T-helper 1 cell treated with Interleukin-12 subunit alpha and Interleukin-12 subunit beta and Interleukin-4 antibody, amounts not matched to agents 30 μg/mL and 1 μg/mL, for 36 hours (primary cell): ENCODE measurements at regions not wholly inside any gene's neighbourhood (a gene's known extent, or its start where the extent isn't known, plus 50 kb on each side); places are given as distances from the start of the nearest gene placed in this dataset.

Experiments used
- H3K27ac Mint-ChIP-seq: one replicate; pipeline ENCODE4 v1.8.0; 2021; ENCODE audit warnings: mild to moderate bottlenecking, mixed read lengths
- H3K27me3 Mint-ChIP-seq: one replicate; pipeline ENCODE4 v1.8.0; 2021; ENCODE audit warnings: low read depth, mixed read lengths
- H3K36me3 Mint-ChIP-seq: one replicate; pipeline ENCODE4 v1.8.0; 2021; ENCODE audit warnings: low read depth, mixed read lengths
- H3K4me1 Mint-ChIP-seq: one replicate; pipeline ENCODE4 v1.8.0; 2021; ENCODE audit warnings: low read depth, mixed read lengths
- H3K4me3 Mint-ChIP-seq: one replicate; pipeline ENCODE4 v1.8.0; 2021; ENCODE audit warnings: mild to moderate bottlenecking, moderate library complexity, mixed read lengths
- H3K9me3 Mint-ChIP-seq: one replicate; pipeline ENCODE4 v1.8.0; 2021; ENCODE audit warnings: mixed read lengths

GRCh38 chr7:42380401-42380800, 143.4 kb upstream of the GLI3 start:
- H3K4me3 Mint-ChIP-seq, result no peak overlapping the region
- H3K36me3 Mint-ChIP-seq, result no peaks in the 10 kb centered on the region
- no peaks in the 10 kb centered on the region for H3K4me1 Mint-ChIP-seq
- no peaks in the 10 kb centered on the region for H3K27me3 Mint-ChIP-seq
- no peak overlapping the region for H3K27ac Mint-ChIP-seq
- H3K9me3 Mint-ChIP-seq, result no peaks in the 10 kb centered on the region

GRCh38 chr7:42378149-42378548, 141.1 kb upstream of the GLI3 start:
- H3K4me3 Mint-ChIP-seq, result no peak overlapping the region
- no peaks in the 10 kb centered on the region for H3K27me3 Mint-ChIP-seq
- no peaks in the 10 kb centered on the region for H3K4me1 Mint-ChIP-seq
- no peaks in the 10 kb centered on the region for H3K36me3 Mint-ChIP-seq
- H3K27ac Mint-ChIP-seq, result no peak overlapping the region
- H3K9me3 Mint-ChIP-seq, result peaks cover 3% of the 10 kb centered on the region

DNA sequence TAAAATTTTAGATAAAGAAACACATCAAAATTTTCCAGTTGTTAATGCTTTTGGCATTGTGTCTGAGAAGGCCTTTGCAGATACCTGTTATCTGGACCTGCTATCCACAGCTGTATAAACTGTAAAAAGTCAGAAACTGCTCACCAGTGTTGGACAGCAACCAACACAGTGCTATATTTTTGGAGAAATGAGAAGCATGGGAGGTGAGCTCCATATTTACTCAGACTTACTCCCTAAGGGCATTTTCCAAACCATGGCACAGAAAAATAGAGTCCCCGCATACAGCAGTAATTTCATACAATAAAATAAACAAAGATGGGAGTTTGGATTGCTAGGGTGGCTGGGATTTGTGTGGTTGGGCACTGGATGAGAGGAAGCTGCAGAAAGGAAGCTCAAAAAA, 136.3 kb upstream of the GLI3 start:
- Mint-ChIP-seq H3K27me3 (no peaks in the 10 kb centered on the region), H3K36me3 (no peaks in the 10 kb centered on the region), H3K4me1 (no peaks in the 10 kb centered on the region), H3K9me3 (peaks cover 12% of the 10 kb centered on the region), H3K27ac (no peak overlapping the region), H3K4me3 (no peak overlapping the region)

DNA sequence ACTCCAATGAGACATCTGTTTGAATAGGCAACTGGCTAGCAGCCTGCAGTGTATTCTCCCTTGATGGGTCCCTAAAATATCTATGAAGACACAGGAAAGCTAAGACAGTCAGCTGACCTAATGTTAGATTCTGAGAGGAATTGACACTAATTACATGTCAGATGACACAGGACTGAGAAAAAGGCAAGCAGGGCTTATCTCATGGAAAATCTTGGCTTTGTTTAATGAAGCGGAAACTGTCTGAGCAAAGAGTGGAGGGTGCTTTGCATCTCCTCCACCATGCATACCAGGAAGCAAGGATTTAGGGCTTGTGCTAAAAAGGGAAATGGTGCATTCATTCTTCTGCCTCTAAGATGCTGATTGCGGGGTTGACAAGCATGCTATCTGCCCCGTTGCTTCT, 135.5 kb upstream of the GLI3 start:
- H3K4me1 Mint-ChIP-seq, result no peaks in the 10 kb centered on the region
- H3K27ac Mint-ChIP-seq, result no peak overlapping the region
- no peaks in the 10 kb centered on the region for H3K27me3 Mint-ChIP-seq

GRCh38 chr7:42359946-42360345, 122.9 kb upstream of the GLI3 start:
- H3K27me3 Mint-ChIP-seq, result no peaks in the 10 kb centered on the region
- no peak overlapping the region for H3K27ac Mint-ChIP-seq
- peaks cover 4% of the 10 kb centered on the region for H3K9me3 Mint-ChIP-seq
- no peak overlapping the region for H3K4me3 Mint-ChIP-seq
- no peaks in the 10 kb centered on the region for H3K4me1 Mint-ChIP-seq
- H3K36me3 Mint-ChIP-seq, result no peaks in the 10 kb centered on the region

More for the DNA sequence above, 135.5 kb upstream of the GLI3 start:
- Mint-ChIP-seq H3K36me3 (no peaks in the 10 kb centered on the region), H3K9me3 (peaks cover 12% of the 10 kb centered on the region), H3K4me3 (no peak overlapping the region)

DNA sequence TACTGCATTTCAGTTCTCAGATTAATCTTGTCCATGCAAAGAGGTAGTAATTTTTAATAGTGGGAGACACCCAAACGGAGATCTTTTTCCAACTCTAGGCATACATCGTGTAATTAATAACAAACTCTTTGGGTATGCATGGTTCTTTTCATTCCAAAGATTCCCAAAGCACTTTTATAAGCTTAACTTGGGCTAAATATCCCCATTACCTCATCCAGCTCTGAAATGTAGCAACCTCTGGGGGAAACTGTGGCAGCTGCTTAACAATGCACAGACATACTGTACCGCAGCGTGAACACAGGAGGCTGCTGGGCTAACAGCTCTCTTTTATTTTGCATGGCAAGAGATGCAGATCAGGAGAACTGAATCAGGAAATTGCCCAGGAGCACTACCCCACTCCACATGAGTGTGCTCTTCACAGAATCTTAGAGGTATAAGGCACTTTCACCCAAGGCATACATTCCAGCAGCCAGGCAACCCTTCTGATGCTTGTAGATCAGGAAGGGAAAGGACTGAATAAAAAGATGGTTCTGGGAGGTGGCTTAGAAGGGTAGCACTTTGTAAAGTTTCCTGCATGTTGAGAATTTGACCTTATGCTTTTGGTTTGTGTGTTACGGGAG, 114.4 kb upstream of the GLI3 start:
- no peaks in the 10 kb centered on the region for H3K9me3 Mint-ChIP-seq
- no peaks in the 10 kb centered on the region for H3K27me3 Mint-ChIP-seq
- no peaks in the 10 kb centered on the region for H3K4me1 Mint-ChIP-seq
- no peaks in the 10 kb centered on the region for H3K36me3 Mint-ChIP-seq
- H3K4me3 Mint-ChIP-seq, result no peak overlapping the region
- H3K27ac Mint-ChIP-seq, result no peak overlapping the region

GRCh38 chr7:42350801-42351200, 113.8 kb upstream of the GLI3 start:
- Mint-ChIP-seq H3K4me1 (no peaks in the 10 kb centered on the region), H3K4me3 (no peak overlapping the region), H3K9me3 (no peaks in the 10 kb centered on the region), H3K36me3 (no peaks in the 10 kb centered on the region), H3K27me3 (no peaks in the 10 kb centered on the region), H3K27ac (no peak overlapping the region)

DNA sequence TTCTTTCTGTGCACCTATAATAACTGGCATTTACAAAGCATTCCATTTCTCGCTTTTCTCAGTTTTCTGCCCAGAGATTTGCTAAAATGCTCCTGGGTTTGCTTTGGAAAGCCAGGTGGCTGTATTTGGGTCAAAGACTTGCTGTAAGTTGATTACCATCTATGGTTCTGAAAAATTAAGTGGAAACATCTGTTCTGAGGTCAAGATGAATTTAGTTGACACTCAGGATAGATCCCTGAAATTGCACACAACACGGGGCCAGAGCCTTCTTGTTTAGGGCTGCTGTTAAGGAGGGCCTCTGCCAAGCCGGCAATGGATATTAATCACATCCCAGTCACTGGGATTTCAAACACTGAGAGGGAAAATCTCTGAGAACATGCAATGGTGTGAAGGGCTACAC, 111.6 kb upstream of the GLI3 start:
- Mint-ChIP-seq H3K36me3 (no peaks in the 10 kb centered on the region), H3K4me3 (no peak overlapping the region), H3K4me1 (no peaks in the 10 kb centered on the region), H3K9me3 (no peaks in the 10 kb centered on the region), H3K27ac (no peak overlapping the region), H3K27me3 (no peaks in the 10 kb centered on the region)

GRCh38 chr7:42348071-42348470, 111.1 kb upstream of the GLI3 start:
- Mint-ChIP-seq H3K9me3 (no peaks in the 10 kb centered on the region), H3K27ac (no peak overlapping the region), H3K4me3 (no peak overlapping the region), H3K27me3 (no peaks in the 10 kb centered on the region), H3K36me3 (no peaks in the 10 kb centered on the region), H3K4me1 (no peaks in the 10 kb centered on the region)

- H3K4me1 Mint-ChIP-seq, result no peaks in the 10 kb centered on the region
- no peaks in the 10 kb centered on the region for H3K36me3 Mint-ChIP-seq
- H3K4me3 Mint-ChIP-seq, result no peak overlapping the region
- no peaks in the 10 kb centered on the region for H3K27me3 Mint-ChIP-seq
- H3K9me3 Mint-ChIP-seq, result no peaks in the 10 kb centered on the region
- H3K27ac Mint-ChIP-seq, result no peak overlapping the region
Observed at GRCh38 chr7:42347616-42348015, 110.6 kb upstream of the GLI3 start.

DNA sequence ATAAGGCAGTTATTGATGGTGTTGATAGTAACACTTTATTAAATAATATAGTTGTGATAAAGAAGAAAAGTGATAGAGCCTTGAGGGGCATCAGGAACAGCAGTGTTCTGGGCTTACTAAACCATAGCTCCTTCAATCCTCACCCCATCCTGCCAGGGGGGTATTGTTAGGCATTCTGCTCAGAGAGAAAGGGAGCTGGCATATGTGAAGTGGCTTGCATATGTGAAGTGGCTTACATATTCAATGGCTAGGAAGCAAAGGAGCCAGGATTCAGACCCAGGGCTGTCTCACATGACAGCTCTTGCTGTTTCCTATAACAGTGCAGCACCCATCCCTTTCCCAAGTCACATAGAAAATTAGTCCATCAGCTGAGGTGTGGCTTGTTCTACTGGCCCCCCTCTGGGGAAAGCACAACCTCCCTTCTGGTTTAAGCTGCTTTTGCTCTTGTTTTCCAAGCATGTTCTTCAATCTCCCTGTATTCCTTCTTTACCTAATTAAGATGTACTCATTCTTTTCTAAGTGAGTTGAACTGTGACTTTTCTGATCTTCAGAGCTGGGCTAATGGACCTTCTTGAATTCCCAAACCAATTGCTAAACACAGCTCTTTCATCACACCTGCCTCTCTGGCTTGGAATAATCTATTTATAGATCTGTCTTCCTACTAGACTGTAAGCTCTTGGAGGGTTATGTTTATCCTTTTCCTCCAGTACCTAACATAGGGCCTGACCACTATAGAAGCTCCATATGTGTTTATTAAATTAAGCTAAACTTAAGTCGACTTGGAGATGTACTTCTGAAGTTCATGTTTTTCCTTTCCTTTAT, 108.7 kb upstream of the GLI3 start:
- Mint-ChIP-seq H3K4me1 (no peaks in the 10 kb centered on the region), H3K36me3 (no peaks in the 10 kb centered on the region), H3K27ac (no peak overlapping the region), H3K9me3 (no peaks in the 10 kb centered on the region), H3K27me3 (no peaks in the 10 kb centered on the region), H3K4me3 (no peak overlapping the region)

GRCh38 chr7:42344198-42344755, 107.3 kb upstream of the GLI3 start:
- Mint-ChIP-seq H3K27ac (no peak overlapping the region), H3K27me3 (no peaks in the 10 kb centered on the region), H3K9me3 (no peaks in the 10 kb centered on the region), H3K4me1 (no peaks in the 10 kb centered on the region), H3K36me3 (no peaks in the 10 kb centered on the region), H3K4me3 (no peak overlapping the region)

DNA sequence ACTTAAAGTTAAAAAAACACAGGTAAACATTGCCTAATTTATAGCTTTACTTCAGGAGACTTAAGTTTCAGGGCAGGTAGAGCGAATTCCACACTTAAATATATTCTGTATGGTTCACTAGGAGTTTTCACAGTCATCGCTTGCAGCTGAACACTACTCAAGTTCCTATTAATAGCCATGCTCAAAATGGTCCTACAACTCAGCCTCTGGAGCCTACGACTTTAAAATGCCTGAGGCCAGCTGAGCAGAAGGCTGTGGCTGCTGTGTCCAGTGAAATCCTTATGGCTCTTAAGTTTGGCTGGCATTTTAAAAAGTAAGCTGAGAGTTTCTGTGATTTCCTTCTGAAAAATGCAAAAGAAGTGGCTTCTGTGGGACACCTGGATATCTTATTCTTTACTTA, 105.4 kb upstream of the GLI3 start:
- no peaks in the 10 kb centered on the region for H3K9me3 Mint-ChIP-seq
- H3K4me1 Mint-ChIP-seq, result no peaks in the 10 kb centered on the region
- H3K27me3 Mint-ChIP-seq, result no peaks in the 10 kb centered on the region
- H3K4me3 Mint-ChIP-seq, result no peak overlapping the region
- no peak overlapping the region for H3K27ac Mint-ChIP-seq
- H3K36me3 Mint-ChIP-seq, result no peaks in the 10 kb centered on the region

DNA sequence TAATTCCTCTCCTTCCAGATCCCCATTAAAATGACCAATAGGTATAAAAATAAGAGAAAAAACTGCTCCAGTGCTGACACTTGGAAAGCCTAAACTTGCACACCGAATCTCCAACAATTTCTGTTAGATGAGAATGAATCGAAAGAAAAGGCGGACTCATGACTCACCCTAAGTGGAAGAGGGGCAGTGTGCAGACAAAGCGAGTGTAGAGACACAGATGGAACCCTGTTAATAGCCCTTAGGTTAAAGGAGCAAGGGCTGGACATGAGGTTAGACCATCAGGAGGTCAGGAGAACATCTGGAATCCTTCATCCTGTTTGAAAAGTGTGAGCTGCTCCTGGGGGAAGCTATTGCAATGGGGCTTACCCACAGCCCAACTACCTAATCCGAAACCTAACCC, 103.4 kb upstream of the GLI3 start:
- Mint-ChIP-seq H3K4me3 (no peak overlapping the region), H3K36me3 (no peaks in the 10 kb centered on the region)

DNA sequence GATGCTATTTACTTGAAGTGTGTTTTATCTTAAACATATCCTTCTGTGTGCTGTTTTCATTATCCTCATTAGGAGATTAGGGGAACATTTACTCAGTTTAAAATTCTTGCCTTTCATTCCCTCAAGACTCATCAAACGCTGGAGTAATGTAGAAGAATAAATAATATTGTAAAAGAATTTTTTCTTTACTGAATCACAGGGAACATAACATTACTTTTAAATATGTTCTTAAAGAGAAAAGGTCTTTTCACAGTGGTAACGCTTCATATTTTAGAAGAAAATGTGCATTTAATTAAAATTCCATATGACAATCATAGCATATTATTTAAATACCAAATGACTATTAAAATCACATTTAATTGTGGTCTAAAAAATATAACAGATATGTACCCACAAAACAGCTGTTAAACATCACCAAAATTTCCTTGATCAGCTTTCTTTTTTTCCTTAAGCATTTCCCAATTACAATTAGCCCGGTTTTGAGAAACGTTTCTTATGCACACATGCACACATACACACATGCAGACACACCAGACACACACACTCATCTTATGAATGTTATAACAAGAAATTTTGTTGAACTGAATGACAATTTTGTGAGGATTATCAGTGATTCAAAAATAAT, 102.0 kb upstream of the GLI3 start:
- Mint-ChIP-seq H3K9me3 (no peaks in the 10 kb centered on the region), H3K4me1 (no peaks in the 10 kb centered on the region), H3K36me3 (no peaks in the 10 kb centered on the region), H3K27me3 (no peaks in the 10 kb centered on the region), H3K4me3 (no peak overlapping the region), H3K27ac (no peak overlapping the region)

More for the DNA sequence above, 103.4 kb upstream of the GLI3 start:
- H3K9me3 Mint-ChIP-seq, result no peaks in the 10 kb centered on the region
- H3K27me3 Mint-ChIP-seq, result no peaks in the 10 kb centered on the region
- no peak overlapping the region for H3K27ac Mint-ChIP-seq
- no peaks in the 10 kb centered on the region for H3K4me1 Mint-ChIP-seq
